Osteocyte (in vitro differentiated cells): ENCODE measurements at regions not wholly inside any gene's neighbourhood (a gene's known extent, or its start where the extent isn't known, plus 50 kb on each side); places are given as distances from the start of the nearest gene placed in this dataset.

Experiments used
- DNase-seq: peaks from one replicate; pipeline ENCODE4 v3.0.0; 2021; ENCODE audit warnings: mixed read lengths; ENCODE audit not compliant: unreplicated experiment; ENCODE audit errors: extremely low spot score
- H3K27ac Mint-ChIP-seq: one replicate; pipeline ENCODE4 v1.8.0; 2021; ENCODE audit warnings: mild to moderate bottlenecking, mixed read lengths; ENCODE audit not compliant: unreplicated experiment
- H3K27me3 Mint-ChIP-seq: one replicate; pipeline ENCODE4 v1.8.0; 2021; ENCODE audit warnings: mixed read lengths; ENCODE audit not compliant: unreplicated experiment
- H3K36me3 Mint-ChIP-seq: one replicate; pipeline ENCODE4 v1.8.0; 2021; ENCODE audit warnings: mixed read lengths; ENCODE audit not compliant: unreplicated experiment
- H3K4me1 Mint-ChIP-seq: one replicate; pipeline ENCODE4 v1.8.0; 2021; ENCODE audit warnings: mixed read lengths; ENCODE audit not compliant: unreplicated experiment
- H3K4me3 Mint-ChIP-seq: one replicate; pipeline ENCODE4 v1.8.0; 2021; ENCODE audit warnings: mild to moderate bottlenecking, moderate library complexity, mixed read lengths; ENCODE audit not compliant: unreplicated experiment
- H3K9me3 Mint-ChIP-seq: one replicate; pipeline ENCODE4 v1.8.0; 2021; ENCODE audit warnings: mixed read lengths; ENCODE audit not compliant: unreplicated experiment
- CTCF ChIP-seq: fragments of 200-600 bp; sonication (generic); IDR thresholded peaks from 2 replicates; pipeline ENCODE4 v1.5.0; 2021; ENCODE audit warnings: antibody characterized with exemption, mild to moderate bottlenecking, moderate library complexity

GRCh38 chr4:63315651-63316050 lies 1093.6 kb downstream of the TECRL start:
- TF ChIP-seq CTCF = no peak
- no peak overlapping the region for H3K4me3 Mint-ChIP-seq
- peaks cover 11% of the 10 kb centered on the region for H3K4me1 Mint-ChIP-seq
- no peaks in the 10 kb centered on the region for H3K27me3 Mint-ChIP-seq
- DNase-seq = no peak
- no peak overlapping the region for H3K27ac Mint-ChIP-seq
- H3K36me3 Mint-ChIP-seq = no peaks in the 10 kb centered on the region
- no peaks in the 10 kb centered on the region for H3K9me3 Mint-ChIP-seq

- no peaks in the 10 kb centered on the region for H3K36me3 Mint-ChIP-seq
- no peak overlapping the region for H3K4me3 Mint-ChIP-seq
- H3K4me1 Mint-ChIP-seq = peaks cover 4% of the 10 kb centered on the region
- H3K27ac Mint-ChIP-seq = no peak overlapping the region
- no peaks in the 10 kb centered on the region for H3K9me3 Mint-ChIP-seq
- DNase-seq = no peak
- H3K27me3 Mint-ChIP-seq = peaks cover 3% of the 10 kb centered on the region
- TF ChIP-seq CTCF = no peak
Observed at GRCh38 chr4:63308697-63309096, 1100.6 kb downstream of the TECRL start.

- Mint-ChIP-seq H3K36me3 (no peaks in the 10 kb centered on the region), H3K4me3 (no peak overlapping the region), H3K27ac (no peak overlapping the region), H3K27me3 (peaks cover 5% of the 10 kb centered on the region), H3K9me3 (no peaks in the 10 kb centered on the region), H3K4me1 (no peaks in the 10 kb centered on the region)
- no peak for TF ChIP-seq CTCF
- DNase-seq = no peak
Observed at GRCh38 chr4:63302792-63303191, 1106.5 kb downstream of the TECRL start.

- H3K9me3 Mint-ChIP-seq = no peaks in the 10 kb centered on the region
- H3K27me3 Mint-ChIP-seq = peaks cover 8% of the 10 kb centered on the region
- H3K4me1 Mint-ChIP-seq = no peaks in the 10 kb centered on the region
- H3K4me3 Mint-ChIP-seq = no peak overlapping the region
- no peak overlapping the region for H3K27ac Mint-ChIP-seq
- DNase-seq = no peak
- no peak for TF ChIP-seq CTCF
- H3K36me3 Mint-ChIP-seq = no peaks in the 10 kb centered on the region
Observed at GRCh38 chr4:63302078-63302477, 1107.2 kb downstream of the TECRL start.

GRCh38 chr4:63296773-63297172 lies 1112.5 kb downstream of the TECRL start:
- Mint-ChIP-seq H3K9me3 (no peaks in the 10 kb centered on the region), H3K4me1 (no peaks in the 10 kb centered on the region), H3K36me3 (no peaks in the 10 kb centered on the region), H3K27me3 (peaks cover 27% of the 10 kb centered on the region), H3K4me3 (no peak overlapping the region), H3K27ac (no peak overlapping the region)
- peak; percentile 66 for TF ChIP-seq CTCF
- no peak for DNase-seq
